ENCODE measurements at regions not wholly inside any gene's neighbourhood (a gene's known extent, or its start where the extent isn't known, plus 50 kb on each side); places are given as distances from the start of the nearest gene placed in this dataset.

- no peak for TF ChIP-seq CTCF (IDR thresholded peaks at IDR 0.05)
- TF ChIP-seq ZFX (IDR thresholded peaks at IDR 0.05; ENCODE audit: borderline replicate concordance): no peak
Measured at GRCh38 chr21:22885079-22885478, 1886.9 kb downstream of the NCAM2 start.

Data from 22Rv1 (cell line).